Activated naive CD4-positive, alpha-beta T cell treated with anti-CD3 and anti-CD28 coated beads, Interleukin-2, amount 50 U/mL, for 72 hours (primary cell): ENCODE measurements at regions not wholly inside any gene's neighbourhood (a gene's known extent, or its start where the extent isn't known, plus 50 kb on each side); places are given as distances from the start of the nearest gene placed in this dataset.
"Not testable (repeated sequence)": the region's sequence is repeated elsewhere in the genome, so short reads cannot be mapped to it uniquely, and the experiment has no call there.

Source experiments
- ATAC-seq, 2 donors: fragments of 150-1000 bp; cut with Tn5 transposase; 2 replicates each; pipeline ENCODE4 v1.10.0; 2021; ENCODE audit warnings: mild to moderate bottlenecking in 2 of 2, moderate library complexity in 2 of 2
- DNase-seq, 2 donors: peaks; one replicate each; pipeline ENCODE4 v3.0.0; 2021 to 2022; ENCODE audit warnings: low spot score in 2 of 2
- H3K27ac Mint-ChIP-seq, 2 donors: one replicate each; pipeline ENCODE4 v1.8.0; 2022; ENCODE audit warnings: mild to moderate bottlenecking in 2 of 2, mixed read lengths in 2 of 2
- H3K36me3 Mint-ChIP-seq, 2 donors: one replicate each; pipeline ENCODE4 v1.8.0; 2022; ENCODE audit warnings: mixed read lengths in 2 of 2
- H3K9me3 Mint-ChIP-seq, 2 donors: one replicate each; pipeline ENCODE4 v1.8.0; 2022; ENCODE audit warnings: mixed read lengths in 2 of 2

DNA sequence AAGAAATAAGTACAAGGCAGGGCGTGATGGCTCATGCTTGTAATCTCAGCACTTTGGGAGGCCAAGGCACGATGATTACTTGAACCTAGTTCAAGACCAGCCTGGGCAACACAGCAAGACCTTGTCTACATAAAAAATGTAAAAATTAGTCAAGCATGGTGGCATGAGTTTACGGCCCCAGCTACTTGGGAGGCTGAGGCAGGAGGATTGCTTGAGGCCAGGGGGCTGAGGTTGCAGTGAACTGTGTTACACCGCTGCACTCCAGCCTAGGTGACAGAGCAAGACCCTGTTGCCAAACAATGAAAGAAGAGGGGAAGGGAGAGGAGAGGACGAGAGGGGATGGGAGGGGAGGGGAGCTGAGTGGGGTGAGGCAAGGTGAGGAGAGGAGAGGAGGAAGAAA is 152.7 kb upstream of the PRICKLE2 start:
- Mint-ChIP-seq H3K27ac (no peak overlapping the region), H3K9me3 (no peaks in the 10 kb centered on the region), H3K36me3 (no peaks in the 10 kb centered on the region)
- DNase-seq (no peak), ATAC-seq (no peak)

- no peak overlapping the region for H3K27ac Mint-ChIP-seq
- DNase-seq (no peak), ATAC-seq (no peak)
- H3K9me3 Mint-ChIP-seq: no peaks in the 10 kb centered on the region
- no peaks in the 10 kb centered on the region for H3K36me3 Mint-ChIP-seq
These were observed 150.5 kb upstream of the PRICKLE2 start for GRCh38 chr3:64375737-64376136.

DNA sequence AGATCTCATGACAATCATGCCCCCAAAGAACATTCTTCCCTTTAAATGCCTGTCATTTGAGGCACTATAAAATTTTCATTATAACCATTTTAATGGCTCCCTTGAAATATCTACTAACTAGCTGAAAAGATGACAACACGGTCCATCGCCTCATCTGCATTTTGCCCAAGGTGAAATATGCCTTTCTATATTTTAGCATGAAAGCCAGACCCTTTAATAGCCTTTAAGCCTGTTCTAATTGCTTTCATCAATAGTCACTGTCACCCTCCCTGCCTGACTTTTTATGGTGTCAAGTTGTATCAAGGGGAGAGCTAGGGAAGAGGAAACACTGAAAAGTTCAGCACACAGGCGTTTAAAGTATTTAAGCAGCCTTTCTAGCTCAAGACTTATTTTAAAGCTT is 144.1 kb upstream of the PRICKLE2 start:
- ATAC-seq (no peak), DNase-seq (no peak)
- no peak overlapping the region for H3K27ac Mint-ChIP-seq
- no peaks in the 10 kb centered on the region for H3K36me3 Mint-ChIP-seq
- H3K9me3 Mint-ChIP-seq: peaks cover 0 to 3% of the 10 kb centered on the region in 2 donors

DNA sequence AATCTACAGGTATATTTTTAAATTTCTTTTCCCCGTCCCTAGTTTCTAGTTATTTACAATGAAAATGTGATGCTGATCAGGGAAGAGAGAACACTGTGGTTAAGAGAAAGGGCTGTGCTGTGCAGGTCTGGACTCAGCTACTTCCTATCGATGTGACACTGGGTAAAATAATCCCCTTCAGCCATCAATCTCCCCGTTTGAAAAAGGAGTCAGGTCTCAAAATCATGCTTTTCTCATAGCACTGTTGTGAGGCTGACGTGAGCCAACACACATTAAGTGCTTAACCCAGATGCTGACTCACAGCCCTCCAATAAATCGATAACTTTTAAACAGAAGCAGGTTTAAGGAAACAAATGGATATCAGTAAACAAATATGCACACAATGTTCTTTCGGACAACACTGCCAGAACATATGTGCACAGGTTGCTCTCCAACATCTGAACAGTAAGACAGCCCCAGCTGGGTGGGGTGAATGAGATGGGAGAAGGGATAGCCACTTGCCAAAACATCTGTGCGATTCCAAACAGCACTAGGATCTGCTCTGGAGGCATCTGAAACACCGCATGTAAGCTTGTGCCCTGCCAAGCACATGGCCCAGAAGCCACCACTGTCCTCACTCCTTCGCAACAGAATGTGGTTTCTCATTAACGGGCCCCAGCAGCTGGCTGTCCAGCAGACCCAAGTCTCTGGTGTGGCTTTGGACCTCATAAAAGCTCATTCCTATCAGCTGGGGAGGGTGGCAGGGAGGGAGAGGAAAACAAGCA is 143.2 kb upstream of the PRICKLE2 start:
- ATAC-seq (no peak), DNase-seq (no peak)
- H3K27ac Mint-ChIP-seq: no peak overlapping the region
- H3K9me3 Mint-ChIP-seq: peaks cover 0 to 3% of the 10 kb centered on the region in 2 donors
- no peaks in the 10 kb centered on the region for H3K36me3 Mint-ChIP-seq

- Mint-ChIP-seq H3K9me3 (peaks cover 0 to 3% of the 10 kb centered on the region in 2 donors), H3K36me3 (no peaks in the 10 kb centered on the region), H3K27ac (no peak overlapping the region)
- DNase-seq: no peak
- ATAC-seq: no peak
These were observed 140.6 kb upstream of the PRICKLE2 start for GRCh38 chr3:64365877-64366276.

GRCh38 chr3:64363842-64364241 is 138.6 kb upstream of the PRICKLE2 start:
- no peak for ATAC-seq
- H3K9me3 Mint-ChIP-seq: no peaks in the 10 kb centered on the region
- no peaks in the 10 kb centered on the region for H3K36me3 Mint-ChIP-seq
- H3K27ac Mint-ChIP-seq: no peak overlapping the region
- DNase-seq: no peak

GRCh38 chr3:64361962-64362735 is 136.9 kb upstream of the PRICKLE2 start:
- ATAC-seq (no peak), DNase-seq (no peak)
- Mint-ChIP-seq H3K27ac (no peak overlapping the region), H3K9me3 (peaks cover 0 to 3% of the 10 kb centered on the region in 2 donors), H3K36me3 (peaks cover 0 to 4% of the 10 kb centered on the region in 2 donors)

DNA sequence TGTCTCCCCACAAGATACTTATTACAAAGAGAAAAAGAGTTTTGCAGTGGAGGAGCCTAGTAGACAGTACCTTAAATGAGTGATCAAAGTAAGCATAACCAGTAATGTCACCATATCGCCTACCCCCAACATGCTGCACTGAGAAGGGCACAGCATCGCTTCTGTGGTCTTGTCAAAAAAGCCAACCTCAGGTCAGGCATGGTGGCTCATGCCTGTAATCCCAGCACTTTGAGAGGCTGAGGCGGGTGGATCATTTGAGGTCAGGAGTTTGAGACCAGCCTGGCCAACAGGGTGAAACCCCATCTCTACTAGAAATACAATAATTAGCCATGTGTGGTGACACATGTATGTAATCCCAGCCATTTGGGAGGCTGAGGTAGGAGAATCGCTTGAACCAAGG is 135.8 kb upstream of the PRICKLE2 start:
- not testable (repeated sequence) for H3K27ac Mint-ChIP-seq, DNase-seq, H3K36me3 Mint-ChIP-seq, ATAC-seq, H3K9me3 Mint-ChIP-seq

GRCh38 chr3:64360280-64360679 is 135.0 kb upstream of the PRICKLE2 start:
- H3K36me3 Mint-ChIP-seq: peaks cover 0 to 6% of the 10 kb centered on the region in 2 donors
- peaks cover 0 to 3% of the 10 kb centered on the region in 2 donors for H3K9me3 Mint-ChIP-seq
- no peak for DNase-seq

DNA sequence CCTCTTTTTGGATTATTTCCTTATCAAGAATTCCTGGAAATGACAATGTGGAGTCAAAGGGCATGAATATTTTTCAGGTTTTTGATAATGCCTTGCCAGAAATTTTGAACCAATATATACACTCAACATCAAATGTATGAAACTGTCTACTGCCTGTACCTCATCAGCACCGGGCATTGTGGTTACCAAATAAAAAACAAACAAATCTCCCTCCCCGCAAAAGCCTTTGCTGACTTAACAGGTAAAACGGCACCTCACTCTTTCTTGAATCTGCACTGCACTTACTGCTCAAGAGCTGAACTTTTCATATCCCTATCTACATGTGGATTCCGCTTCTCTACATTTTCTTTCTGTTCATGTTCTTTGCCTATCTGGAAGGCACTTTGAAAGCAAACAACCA is 134.5 kb upstream of the PRICKLE2 start:
- no peak overlapping the region for H3K27ac Mint-ChIP-seq
- peaks cover 0 to 11% of the 10 kb centered on the region in 2 donors for H3K36me3 Mint-ChIP-seq
- DNase-seq (no peak), ATAC-seq (no peak)
- peaks cover 0 to 3% of the 10 kb centered on the region in 2 donors for H3K9me3 Mint-ChIP-seq

More at GRCh38 chr3:64360280-64360679, 135.0 kb upstream of the PRICKLE2 start:
- no peak overlapping the region for H3K27ac Mint-ChIP-seq
- ATAC-seq: no peak

GRCh38 chr3:64358853-64359252 is 133.6 kb upstream of the PRICKLE2 start:
- Mint-ChIP-seq H3K9me3 (peaks cover 0 to 3% of the 10 kb centered on the region in 2 donors), H3K36me3 (peaks cover 0 to 12% of the 10 kb centered on the region in 2 donors), H3K27ac (no peak overlapping the region)

DNA sequence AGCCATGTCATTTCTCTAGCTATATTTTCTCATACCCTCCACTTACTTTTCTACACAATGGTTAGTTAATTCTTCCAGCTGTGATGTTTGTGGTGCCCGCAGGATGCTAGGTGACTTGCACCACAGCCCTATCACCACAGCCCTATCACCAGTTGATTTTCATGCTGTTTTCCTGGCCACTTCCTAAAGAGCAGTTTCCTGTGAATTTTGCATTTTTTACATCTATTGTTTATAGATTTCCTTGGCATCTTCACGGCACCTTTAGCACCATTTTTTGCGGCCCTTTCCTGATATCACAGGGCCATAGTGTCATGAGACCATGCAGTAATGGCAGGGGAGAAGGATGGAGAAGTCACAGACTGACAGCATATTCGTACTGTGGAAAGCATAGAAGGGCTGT is 132.9 kb upstream of the PRICKLE2 start:
- no peak for ATAC-seq
- no peak overlapping the region for H3K27ac Mint-ChIP-seq
- H3K9me3 Mint-ChIP-seq: peaks cover 0 to 3% of the 10 kb centered on the region in 2 donors
- H3K36me3 Mint-ChIP-seq: peaks cover 0 to 12% of the 10 kb centered on the region in 2 donors
- DNase-seq: no peak

More at GRCh38 chr3:64358853-64359252, 133.6 kb upstream of the PRICKLE2 start:
- ATAC-seq (no peak), DNase-seq (no peak)

GRCh38 chr3:64357481-64357880 is 132.2 kb upstream of the PRICKLE2 start:
- ATAC-seq (no peak), DNase-seq (no peak)
- Mint-ChIP-seq H3K27ac (no peak overlapping the region), H3K36me3 (peaks cover 0 to 12% of the 10 kb centered on the region in 2 donors), H3K9me3 (peaks cover 0 to 3% of the 10 kb centered on the region in 2 donors)

DNA sequence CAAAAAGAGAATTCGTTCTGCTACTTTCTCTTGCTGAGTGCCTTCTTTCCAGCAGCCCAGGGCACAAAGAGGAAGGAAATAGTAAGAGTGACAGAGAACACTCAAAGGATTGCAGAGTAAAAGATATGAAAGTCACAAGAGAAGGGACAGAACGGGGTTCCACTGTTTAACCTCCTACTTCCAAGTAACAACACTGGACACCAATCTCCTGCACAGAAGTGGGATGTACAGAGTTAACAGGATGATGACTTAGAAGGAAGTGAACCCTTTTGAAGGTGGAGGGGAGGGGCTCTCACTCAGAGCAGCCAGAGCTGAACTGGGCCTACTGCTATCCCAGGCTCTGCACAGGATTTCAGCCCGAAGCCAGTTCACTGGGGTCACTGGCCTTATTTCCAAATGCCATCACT is 130.1 kb upstream of the PRICKLE2 start:
- peaks cover 0 to 12% of the 10 kb centered on the region in 2 donors for H3K36me3 Mint-ChIP-seq
- ATAC-seq (peak in 1 of 2 donors; percentile 55), DNase-seq (no peak)
- peaks cover 0 to 3% of the 10 kb centered on the region in 2 donors for H3K9me3 Mint-ChIP-seq
- H3K27ac Mint-ChIP-seq: peak overlapping the region in 1 of 2 donors; percentile 40

GRCh38 chr3:64354956-64355355 is 129.7 kb upstream of the PRICKLE2 start:
- DNase-seq: no peak
- ATAC-seq: no peak
- peaks cover 0 to 3% of the 10 kb centered on the region in 2 donors for H3K9me3 Mint-ChIP-seq
- H3K27ac Mint-ChIP-seq: peak overlapping the region in 1 of 2 donors; percentile 40
- H3K36me3 Mint-ChIP-seq: peaks cover 0 to 12% of the 10 kb centered on the region in 2 donors

DNA sequence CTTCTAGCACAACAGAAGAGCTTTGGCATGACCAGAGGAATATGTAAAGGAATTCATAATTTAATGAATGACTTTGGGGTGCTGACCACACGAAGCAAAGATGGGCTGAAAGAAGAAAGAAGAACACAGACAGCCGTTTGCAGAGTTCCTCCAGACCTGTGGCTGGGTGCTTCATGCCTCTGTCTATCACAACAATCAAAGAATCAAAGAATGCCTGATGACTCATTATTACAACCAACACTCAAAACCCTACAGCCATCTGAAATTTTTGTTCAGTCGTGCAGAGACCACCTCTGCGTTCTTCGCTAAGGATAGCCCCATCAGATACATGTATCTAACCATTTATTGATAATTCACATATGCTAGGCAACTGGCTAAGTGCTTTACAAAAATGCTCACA is 129.0 kb upstream of the PRICKLE2 start:
- H3K36me3 Mint-ChIP-seq: peaks cover 0 to 12% of the 10 kb centered on the region in 2 donors
- H3K9me3 Mint-ChIP-seq: peaks cover 0 to 3% of the 10 kb centered on the region in 2 donors
- ATAC-seq: no peak

DNA sequence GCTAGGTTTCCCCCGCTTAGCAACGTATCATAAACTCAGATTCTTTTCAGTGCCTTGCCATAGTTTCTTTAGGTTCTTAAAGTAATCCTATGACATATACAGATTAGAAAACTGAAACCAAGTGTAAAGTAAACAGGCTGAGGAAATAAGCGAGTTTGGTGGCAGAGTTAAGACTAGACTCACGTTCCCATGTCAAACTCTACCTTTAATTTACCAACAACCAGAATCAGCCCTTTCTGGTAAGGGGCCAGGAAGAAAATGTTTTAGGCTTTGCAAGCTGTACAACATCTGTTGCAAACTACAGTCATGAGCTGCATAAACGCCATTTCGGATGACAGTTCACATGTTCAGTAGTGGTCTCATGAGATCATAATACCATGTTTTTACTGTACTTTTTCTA is 128.0 kb upstream of the PRICKLE2 start:
- Mint-ChIP-seq H3K36me3 (peaks cover 0 to 12% of the 10 kb centered on the region in 2 donors), H3K27ac (no peak overlapping the region), H3K9me3 (peaks cover 0 to 3% of the 10 kb centered on the region in 2 donors)
- ATAC-seq (no peak), DNase-seq (no peak)

More for the DNA sequence above, 129.0 kb upstream of the PRICKLE2 start:
- H3K27ac Mint-ChIP-seq: no peak overlapping the region
- DNase-seq: no peak
